Parathyroid adenoma (tissue), 2 donors: ENCODE measurements at regions not wholly inside any gene's neighbourhood (a gene's known extent, or its start where the extent isn't known, plus 50 kb on each side); places are given as distances from the start of the nearest gene placed in this dataset.
A peak's percentile ranks its signal among the peaks of the same experiment; 100 is the strongest.

Experiments
- H2AFZ ChIP-seq: fragments of 300-600 bp; sonication (generic); one replicate; pipeline ENCODE4 v1.7.0; 2017; ENCODE audit warnings: antibody characterized with exemption, mild to moderate bottlenecking
- H3K27ac ChIP-seq: fragments of 300-600 bp; sonication (generic); one replicate; pipeline ENCODE4 v1.7.0; 2017
- H3K27me3 ChIP-seq: fragments of 300-600 bp; sonication (generic); one replicate; pipeline ENCODE4 v1.7.0; 2017; ENCODE audit warnings: low read length; ENCODE audit not compliant: control insufficient read depth, insufficient read depth
- H3K36me3 ChIP-seq: fragments of 300-600 bp; sonication (generic); one replicate; pipeline ENCODE4 v1.7.0; 2017; ENCODE audit warnings: low read length; ENCODE audit not compliant: control insufficient read depth, insufficient read depth
- H3K4me1 ChIP-seq: fragments of 300-600 bp; sonication (generic); one replicate; pipeline ENCODE4 v1.7.0; 2017; ENCODE audit warnings: control low read depth
- H3K4me2 ChIP-seq: fragments of 300-600 bp; sonication (generic); one replicate; pipeline ENCODE4 v1.7.0; 2017; ENCODE audit warnings: low read length
- H3K4me3 ChIP-seq: fragments of 300-600 bp; sonication (generic); one replicate; pipeline ENCODE4 v1.7.0; 2017; ENCODE audit warnings: low read depth, low read length
- H3K79me2 ChIP-seq: fragments of 300-600 bp; sonication (generic); one replicate; pipeline ENCODE4 v1.7.0; 2017; ENCODE audit warnings: control low read depth
- H3K9ac ChIP-seq: fragments of 300-600 bp; sonication (generic); one replicate; pipeline ENCODE4 v1.7.0; 2017; ENCODE audit warnings: mild to moderate bottlenecking
- H3K9me3 ChIP-seq: fragments of 300-600 bp; sonication (generic); one replicate; pipeline ENCODE4 v1.7.0; 2017; ENCODE audit warnings: low read length; ENCODE audit not compliant: control insufficient read depth
- CTCF ChIP-seq: fragments of 300-600 bp; sonication (generic); IDR thresholded peaks from one replicate; pipeline ENCODE4 v1.7.0; 2017; ENCODE audit warnings: antibody characterized with exemption, mild to moderate bottlenecking
- donor health status: primary hyperparathyroidism.

- Histone ChIP-seq H3K36me3 (no peaks in the 10 kb centered on the region), H3K9me3 (no peaks in the 10 kb centered on the region), H3K9ac (no peak overlapping the region), H3K79me2 (no peaks in the 10 kb centered on the region), H3K4me2 (no peak overlapping the region), H2AFZ (no peak overlapping the region), H3K27ac (no peak overlapping the region), H3K27me3 (no peaks in the 10 kb centered on the region), H3K4me3 (no peak overlapping the region), H3K4me1 (no peaks in the 10 kb centered on the region)
- no peak for TF ChIP-seq CTCF
Observed at GRCh38 chrX:110435196-110435595, 76.5 kb downstream of the RTL9 start.

GRCh38 chrX:110436523-110436922 is 77.9 kb downstream of the RTL9 start:
- no peak for TF ChIP-seq CTCF
- H3K4me3 ChIP-seq: no peak overlapping the region
- H3K4me2 ChIP-seq: no peak overlapping the region
- no peak overlapping the region for H3K27ac ChIP-seq
- no peaks in the 10 kb centered on the region for H3K9me3 ChIP-seq
- H2AFZ ChIP-seq: no peak overlapping the region
- no peaks in the 10 kb centered on the region for H3K4me1 ChIP-seq
- H3K9ac ChIP-seq: no peak overlapping the region
- no peaks in the 10 kb centered on the region for H3K36me3 ChIP-seq
- no peaks in the 10 kb centered on the region for H3K27me3 ChIP-seq
- no peaks in the 10 kb centered on the region for H3K79me2 ChIP-seq

- H3K4me2 ChIP-seq: no peak overlapping the region
- H3K27me3 ChIP-seq: no peaks in the 10 kb centered on the region
- no peaks in the 10 kb centered on the region for H3K4me1 ChIP-seq
- no peak overlapping the region for H2AFZ ChIP-seq
- H3K79me2 ChIP-seq: no peaks in the 10 kb centered on the region
- H3K4me3 ChIP-seq: no peak overlapping the region
- H3K9ac ChIP-seq: no peak overlapping the region
- no peaks in the 10 kb centered on the region for H3K9me3 ChIP-seq
- H3K27ac ChIP-seq: no peak overlapping the region
- TF ChIP-seq CTCF: no peak
- no peaks in the 10 kb centered on the region for H3K36me3 ChIP-seq
Observed at GRCh38 chrX:110437686-110438085, 79.0 kb downstream of the RTL9 start.

GRCh38 chrX:110440016-110440805 is 81.6 kb downstream of the RTL9 start:
- H3K9ac ChIP-seq: no peak overlapping the region
- no peaks in the 10 kb centered on the region for H3K79me2 ChIP-seq
- no peaks in the 10 kb centered on the region for H3K27me3 ChIP-seq
- H3K27ac ChIP-seq: no peak overlapping the region
- H3K4me3 ChIP-seq: no peak overlapping the region
- no peaks in the 10 kb centered on the region for H3K36me3 ChIP-seq
- H3K4me1 ChIP-seq: no peaks in the 10 kb centered on the region
- no peak overlapping the region for H3K4me2 ChIP-seq
- H2AFZ ChIP-seq: peak overlapping the region; percentile 57
- no peak for TF ChIP-seq CTCF
- no peaks in the 10 kb centered on the region for H3K9me3 ChIP-seq

- Histone ChIP-seq H3K27ac (no peak overlapping the region), H3K4me1 (no peaks in the 10 kb centered on the region), H3K4me3 (no peak overlapping the region), H3K27me3 (no peaks in the 10 kb centered on the region), H3K36me3 (no peaks in the 10 kb centered on the region), H3K9ac (no peak overlapping the region), H3K79me2 (no peaks in the 10 kb centered on the region), H2AFZ (no peak overlapping the region), H3K9me3 (no peaks in the 10 kb centered on the region), H3K4me2 (no peak overlapping the region)
- TF ChIP-seq CTCF: no peak
Observed at GRCh38 chrX:110442635-110443034, 84.0 kb downstream of the RTL9 start.
